IMR-90 (cell line): ENCODE measurements at regions not wholly inside any gene's neighbourhood (a gene's known extent, or its start where the extent isn't known, plus 50 kb on each side); places are given as distances from the start of the nearest gene placed in this dataset.

ENCODE experiments used
- BHLHE40 ChIP-seq: fragments of 150-350 bp; IDR thresholded peaks from 2 replicates; pipeline ENCODE4 v1.6.1; 2016; ENCODE audit warnings: mild to moderate bottlenecking, low read depth, low read length
- CEBPB ChIP-seq: IDR thresholded peaks from 2 replicates; pipeline ENCODE4 v1.6.1; 2012; ENCODE audit warnings: low read depth, low read length, improper control_type of control experiment
- MAFK ChIP-seq: IDR thresholded peaks from 2 replicates; pipeline ENCODE4 v1.6.1; 2012; ENCODE audit warnings: low read depth, low read length, improper control_type of control experiment
- MXI1 ChIP-seq: IDR thresholded peaks from 2 replicates; pipeline ENCODE4 v1.6.1; 2012; ENCODE audit warnings: low read depth, mild to moderate bottlenecking, low read length, moderate library complexity, borderline replicate concordance
- NFE2L2 ChIP-seq: fragments of 150-350 bp; IDR thresholded peaks from 2 replicates; pipeline ENCODE4 v1.6.1; 2016; ENCODE audit warnings: low read depth, mild to moderate bottlenecking, low read length
- POLR2A ChIP-seq: IDR thresholded peaks from 2 replicates; pipeline ENCODE4 v1.6.1; 2012; ENCODE audit warnings: mild to moderate bottlenecking, low read depth, low read length
- RAD21 ChIP-seq: IDR thresholded peaks from 2 replicates; pipeline ENCODE4 v1.6.1; 2012; ENCODE audit warnings: low read length, improper control_type of control experiment
- RFX5 ChIP-seq: IDR thresholded peaks from 2 replicates; pipeline ENCODE4 v1.8.0; 2012; ENCODE audit warnings: low read depth, mild to moderate bottlenecking, low read length, moderate library complexity
- TF ChIP-seq, protein P1 (sequence below): conservative IDR thresholded peaks from 2 replicates; pipeline ENCODE4 v1.5.1; 2012; ENCODE audit warnings: mild to moderate bottlenecking, low read depth, low read length, improper control_type of control experiment

DNA sequence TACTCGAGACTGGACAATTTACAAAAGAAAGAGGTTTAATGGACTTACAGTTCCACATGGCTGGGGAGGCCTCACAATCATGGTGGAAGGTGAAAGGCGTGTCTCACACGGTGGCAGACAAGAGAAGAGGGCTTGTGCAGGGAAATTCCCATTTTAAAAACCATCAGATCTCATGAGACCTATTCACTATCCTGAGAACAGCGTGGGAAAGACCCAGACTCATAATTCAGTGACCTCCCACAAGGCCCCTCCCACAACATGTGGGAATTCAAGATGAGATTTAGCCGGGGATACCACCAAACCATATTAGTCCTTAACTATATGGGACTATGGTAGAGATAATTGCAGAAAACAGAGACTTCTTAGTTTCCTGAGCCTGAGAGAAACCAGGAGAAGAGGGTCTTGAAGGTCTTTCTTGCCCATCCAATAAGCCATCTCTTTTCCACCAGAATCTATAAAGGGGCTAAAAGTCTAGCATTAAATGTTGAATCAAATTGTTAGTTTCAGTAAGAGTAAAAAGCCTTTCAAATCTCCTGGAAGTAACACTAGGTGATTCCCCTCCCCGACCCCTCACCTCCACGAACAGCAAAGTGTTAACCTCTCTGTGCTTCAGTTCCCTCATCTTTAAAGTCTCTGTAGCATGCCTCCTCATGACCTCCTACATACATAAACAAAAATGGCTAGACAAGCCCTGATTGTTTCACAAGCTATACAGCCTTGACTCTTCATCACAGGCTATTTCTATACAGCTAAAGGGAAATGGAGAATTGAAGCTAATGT, 259.1 kb downstream of the TMEM167A start:
- no peak for TF ChIP-seq NFE2L2
- TF ChIP-seq RAD21 = no peak
- TF ChIP-seq, protein P1, sequence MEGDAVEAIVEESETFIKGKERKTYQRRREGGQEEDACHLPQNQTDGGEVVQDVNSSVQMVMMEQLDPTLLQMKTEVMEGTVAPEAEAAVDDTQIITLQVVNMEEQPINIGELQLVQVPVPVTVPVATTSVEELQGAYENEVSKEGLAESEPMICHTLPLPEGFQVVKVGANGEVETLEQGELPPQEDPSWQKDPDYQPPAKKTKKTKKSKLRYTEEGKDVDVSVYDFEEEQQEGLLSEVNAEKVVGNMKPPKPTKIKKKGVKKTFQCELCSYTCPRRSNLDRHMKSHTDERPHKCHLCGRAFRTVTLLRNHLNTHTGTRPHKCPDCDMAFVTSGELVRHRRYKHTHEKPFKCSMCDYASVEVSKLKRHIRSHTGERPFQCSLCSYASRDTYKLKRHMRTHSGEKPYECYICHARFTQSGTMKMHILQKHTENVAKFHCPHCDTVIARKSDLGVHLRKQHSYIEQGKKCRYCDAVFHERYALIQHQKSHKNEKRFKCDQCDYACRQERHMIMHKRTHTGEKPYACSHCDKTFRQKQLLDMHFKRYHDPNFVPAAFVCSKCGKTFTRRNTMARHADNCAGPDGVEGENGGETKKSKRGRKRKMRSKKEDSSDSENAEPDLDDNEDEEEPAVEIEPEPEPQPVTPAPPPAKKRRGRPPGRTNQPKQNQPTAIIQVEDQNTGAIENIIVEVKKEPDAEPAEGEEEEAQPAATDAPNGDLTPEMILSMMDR = no peak
- TF ChIP-seq POLR2A = no peak
- TF ChIP-seq MXI1 = no peak
- no peak for TF ChIP-seq RFX5
- no peak for TF ChIP-seq BHLHE40
- TF ChIP-seq CEBPB = no peak
- TF ChIP-seq MAFK = no peak
